ENCODE measurements at regions not wholly inside any gene's neighbourhood (a gene's known extent, or its start where the extent isn't known, plus 50 kb on each side); places are given as distances from the start of the nearest gene placed in this dataset.

GRCh38 chr6:30806581-30807183 is 62.3 kb upstream of the IER3 start:
- Histone ChIP-seq H3K4me3 (no peak overlapping the region), H3K4me2 (no peak overlapping the region), H3K9me3 (no peaks in the 10 kb centered on the region), H3K4me1 (peaks cover 9% of the 10 kb centered on the region), H3K27ac (no peak overlapping the region)
- POLR2A ChIA-PET: no interaction called here
- CTCF ChIA-PET: no interaction called here
- DNase-seq (ENCODE audit: low read depth in 1 of 2, low spot score in 1 of 2): peak in 1 of 2 experiments; percentile 29
- TF ChIP-seq POLR2A (IDR thresholded peaks at IDR 0.05; ENCODE audit: low read length) (no peak), JUN (IDR thresholded peaks at IDR 0.05) (0 out of 5 replicates have a peak, but pooled peaks of 1 of the 2 experiments have one; percentile 1)
- no peak for FAIRE-seq
- no peak for ATAC-seq
- WGBS (ENCODE audit: missing lambda C conversion rate): 92% methylated on average over 9 of the region's 14 CpGs

DNA sequence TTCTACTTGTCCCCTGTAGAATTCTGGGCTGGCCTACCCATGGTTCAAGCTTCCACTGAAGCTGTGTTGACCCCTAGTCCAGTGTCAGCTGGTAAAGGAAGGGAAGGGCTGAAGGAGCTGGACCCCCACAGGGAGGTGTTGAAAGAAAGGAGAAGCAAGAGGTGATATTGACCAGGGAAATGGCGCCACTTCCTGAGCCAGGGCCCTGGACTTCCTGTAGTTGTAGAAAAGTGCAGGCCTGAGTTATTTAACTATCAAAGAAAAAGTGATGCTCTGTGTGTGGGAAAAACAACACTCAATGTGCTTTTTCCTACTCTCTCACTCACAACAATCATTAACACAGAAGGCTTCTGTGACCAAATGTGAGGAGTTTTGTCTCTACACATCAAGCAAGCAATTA is 60.0 kb upstream of the IER3 start:
- ChIA-PET CTCF (interaction anchor here (1.2 to 1.7 kb wide), 2 partner anchors 16 to 18 kb away, joined by 3 to 5 read pairs; no protein-coding TSS in a partner anchor), POLR2A (no interaction called here)
- Histone ChIP-seq H3K4me3 (no peak overlapping the region), H3K4me1 (no peaks in the 10 kb centered on the region), H3K9me3 (no peaks in the 10 kb centered on the region), H3K4me2 (no peak overlapping the region), H3K27ac (peak overlapping the region in 1 of 2 experiments; percentile 39; a peak in 1 of 6 replicates)
- WGBS (ENCODE audit: missing lambda C conversion rate): 94% methylated on average over 1 of the region's 1 CpG
- FAIRE-seq (no peak), ATAC-seq (no peak), DNase-seq (ENCODE audit: low read depth in 1 of 2, low spot score in 1 of 2) (no peak)
- TF ChIP-seq, protein P1, sequence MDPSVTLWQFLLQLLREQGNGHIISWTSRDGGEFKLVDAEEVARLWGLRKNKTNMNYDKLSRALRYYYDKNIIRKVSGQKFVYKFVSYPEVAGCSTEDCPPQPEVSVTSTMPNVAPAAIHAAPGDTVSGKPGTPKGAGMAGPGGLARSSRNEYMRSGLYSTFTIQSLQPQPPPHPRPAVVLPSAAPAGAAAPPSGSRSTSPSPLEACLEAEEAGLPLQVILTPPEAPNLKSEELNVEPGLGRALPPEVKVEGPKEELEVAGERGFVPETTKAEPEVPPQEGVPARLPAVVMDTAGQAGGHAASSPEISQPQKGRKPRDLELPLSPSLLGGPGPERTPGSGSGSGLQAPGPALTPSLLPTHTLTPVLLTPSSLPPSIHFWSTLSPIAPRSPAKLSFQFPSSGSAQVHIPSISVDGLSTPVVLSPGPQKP (IDR thresholded peaks at IDR 0.05; ENCODE audit: low read depth, low read length): no peak
- TF ChIP-seq GATA3 (IDR thresholded peaks at IDR 0.05; ENCODE audit: borderline replicate concordance) (no peak), HOXB13 (CRISPR knock-in tag; IDR thresholded peaks at IDR 0.05; ENCODE audit: low read depth) (no peak), CBX2 (IDR thresholded peaks at IDR 0.05; ENCODE audit: borderline replicate concordance, low read depth) (no peak), ZFP36 (IDR thresholded peaks at IDR 0.05; ENCODE audit: borderline replicate concordance, partially characterized antibody) (no peak), ZC3H11A (IDR thresholded peaks at IDR 0.05) (no peak), HOXB5 (CRISPR knock-in tag; IDR thresholded peaks at IDR 0.05) (no peak), HDAC2 (IDR thresholded peaks at IDR 0.05) (no peak), ESRRA (IDR thresholded peaks at IDR 0.05; ENCODE audit: borderline replicate concordance, low read length) (no peak), JUN (IDR thresholded peaks at IDR 0.05) (no peak)

- no peak overlapping the region for H3K4me3 ChIP-seq
- no peaks in the 10 kb centered on the region for H3K4me1 ChIP-seq
- DNase-seq (ENCODE audit: low read depth in 1 of 2, low spot score in 1 of 2) (no peak), ATAC-seq (no peak), FAIRE-seq (no peak)
- CTCF ChIA-PET: interaction anchor here (1.3 kb wide), 1 partner anchor 112 kb away, joined by 3 read pairs; the partner anchor contains the start of gene VARS2
- no peaks in the 10 kb centered on the region for H3K9me3 ChIP-seq
- H3K27ac ChIP-seq: peak overlapping the region in 1 of 2 experiments; percentile 65; a peak in 2 of 6 replicates
- no peak overlapping the region for H3K4me2 ChIP-seq
- TF ChIP-seq, protein P1 (IDR thresholded peaks at IDR 0.05; ENCODE audit: low read depth, low read length): no peak
- TF ChIP-seq TFCP2L1 (CRISPR knock-in tag; IDR thresholded peaks at IDR 0.05) (no peak), CBX8 (IDR thresholded peaks at IDR 0.05) (no peak), KDM1A (IDR thresholded peaks at IDR 0.05; ENCODE audit: low read depth) (no peak), GATA3 (IDR thresholded peaks at IDR 0.05; ENCODE audit: borderline replicate concordance) (no peak), CHD4 (IDR thresholded peaks at IDR 0.05; ENCODE audit: borderline replicate concordance) (no peak), NPAS2 (CRISPR knock-in tag; IDR thresholded peaks at IDR 0.05; ENCODE audit: borderline replicate concordance) (no peak), HMGXB4 (CRISPR knock-in tag; IDR thresholded peaks at IDR 0.05; ENCODE audit: borderline replicate concordance) (no peak)
- POLR2A ChIA-PET: no interaction called here
- 93% methylated on average over 1 of the region's 1 CpG for WGBS (ENCODE audit: missing lambda C conversion rate)
These were observed 58.4 kb upstream of the IER3 start for GRCh38 chr6:30802731-30803130.

Data from A549 (cell line).